GM19372 (cell line): ENCODE measurements at regions not wholly inside any gene's neighbourhood (a gene's known extent, or its start where the extent isn't known, plus 50 kb on each side); places are given as distances from the start of the nearest gene placed in this dataset.
"Not testable (repeated sequence)": the region's sequence is repeated elsewhere in the genome, so short reads cannot be mapped to it uniquely, and the experiment has no call there.

Source experiments
- ATAC-seq: cut with Tn5 transposase; IDR thresholded peaks from one replicate; pipeline ENCODE4 v1.9.1; 2021; ENCODE audit warnings: mild to moderate bottlenecking, low read depth, moderate library complexity; ENCODE audit not compliant: unreplicated experiment

DNA sequence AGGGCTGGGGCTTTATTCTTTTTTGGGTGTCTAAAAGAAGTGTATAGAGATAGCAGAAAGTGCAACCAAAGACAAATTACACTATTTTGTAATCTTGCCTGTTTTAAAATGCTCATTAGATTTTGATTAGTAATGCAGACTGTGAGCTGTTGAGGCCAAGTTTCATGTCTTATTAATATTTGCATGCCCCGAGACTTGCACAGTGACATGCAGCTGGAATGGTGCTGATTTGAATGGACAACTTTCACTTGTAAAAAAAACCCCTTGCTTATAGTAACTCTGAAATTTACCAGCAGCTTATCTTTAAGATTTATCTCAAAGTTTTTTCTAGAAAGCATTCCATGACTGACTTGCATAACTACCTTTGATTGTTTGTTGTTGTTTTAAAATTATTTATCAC, 835.1 kb upstream of the IGFBP7 start:
- ATAC-seq = no peak

DNA sequence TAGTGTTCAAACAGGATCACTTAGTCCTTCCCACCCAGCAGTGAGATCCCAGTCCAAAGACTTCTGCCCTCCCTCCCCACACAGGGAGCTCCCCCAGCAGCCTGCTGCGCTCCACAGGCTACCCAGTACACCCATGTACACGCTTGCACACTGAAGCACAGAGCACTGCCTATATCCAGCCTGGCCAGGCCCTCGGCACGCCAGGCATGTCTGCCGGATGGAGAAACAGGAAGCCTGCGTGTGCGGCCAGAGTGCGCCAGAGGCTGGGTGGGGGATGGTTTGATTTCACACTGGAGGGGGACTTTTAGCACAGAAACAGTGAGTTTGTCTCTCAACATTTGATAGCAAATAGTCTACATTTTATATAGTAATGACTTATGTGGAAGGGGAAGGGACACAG, 833.5 kb upstream of the IGFBP7 start:
- no peak for ATAC-seq

DNA sequence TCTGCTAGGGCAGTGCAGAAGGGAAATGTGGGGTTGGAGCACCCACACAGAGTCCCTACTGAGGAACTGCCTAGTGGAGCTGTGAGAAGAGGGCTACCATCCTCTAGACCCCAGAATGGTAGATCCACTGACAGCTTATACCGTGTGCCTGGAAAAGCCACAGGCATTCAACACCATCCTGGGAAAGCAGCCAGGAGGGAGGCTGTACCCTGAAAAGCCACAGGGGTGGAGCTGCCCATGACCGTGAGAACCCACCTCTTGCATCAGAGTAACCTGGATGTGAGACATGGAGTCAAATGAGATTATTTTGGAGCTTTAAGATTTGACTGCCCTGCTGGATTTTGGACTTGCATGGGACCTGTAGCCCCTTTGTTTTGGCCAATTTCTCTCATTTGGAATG, 827.1 kb upstream of the IGFBP7 start:
- not testable (repeated sequence) for ATAC-seq

DNA sequence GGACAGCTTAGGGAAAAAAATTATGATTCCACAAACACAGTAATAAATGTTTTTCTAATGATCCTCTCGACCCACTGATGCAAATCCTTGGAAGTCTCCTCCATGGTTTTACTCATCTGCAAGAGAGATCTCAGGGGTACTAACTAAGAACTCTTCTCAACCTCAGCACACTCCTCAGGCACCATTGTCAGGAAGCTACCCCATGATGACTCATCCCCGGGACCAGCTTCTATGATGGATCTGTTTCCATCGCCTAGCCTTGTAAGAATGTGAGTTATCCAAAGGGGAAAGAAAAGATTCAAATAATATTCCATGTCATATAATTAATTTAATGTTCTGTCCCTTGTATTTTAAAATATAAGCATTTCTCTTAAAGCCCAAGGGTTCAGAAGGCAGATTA, 816.1 kb upstream of the IGFBP7 start:
- ATAC-seq = no peak

DNA sequence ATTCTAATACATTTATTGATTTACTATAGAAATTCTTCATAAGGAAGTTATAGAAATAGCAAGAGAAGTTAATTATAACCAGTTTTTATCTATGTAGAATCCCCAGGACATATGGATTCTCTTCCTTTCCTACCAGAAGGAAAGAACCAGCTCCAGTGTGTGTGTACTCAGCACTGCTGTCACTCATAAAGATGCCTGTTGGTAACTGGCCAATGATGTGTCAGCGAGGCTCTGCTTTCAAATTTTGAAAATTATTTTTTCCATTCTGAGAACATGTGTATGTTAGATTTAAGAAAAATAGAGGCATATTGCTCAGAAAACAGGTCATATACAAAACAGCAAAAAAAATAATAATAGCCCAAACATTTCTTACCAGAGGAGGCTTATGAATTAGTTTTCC, 814.8 kb upstream of the IGFBP7 start:
- no peak for ATAC-seq

DNA sequence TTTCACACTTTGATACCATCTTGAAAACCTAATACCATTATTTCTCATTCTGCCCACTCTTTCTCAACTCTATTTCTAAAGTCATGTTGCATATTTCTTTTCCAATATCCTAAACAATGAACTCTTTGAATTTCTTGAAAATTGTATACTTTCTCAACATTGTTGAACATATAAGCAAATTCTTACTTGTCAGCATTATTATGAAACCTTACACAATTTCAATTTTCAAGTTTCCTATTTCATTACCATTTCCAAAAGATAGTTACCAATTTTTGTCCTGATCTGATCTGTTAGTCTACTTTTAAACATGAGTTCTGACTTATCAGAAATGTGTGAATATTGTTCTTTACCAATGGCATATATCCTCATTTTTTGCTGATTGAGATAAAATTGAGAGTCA, 806.3 kb upstream of the IGFBP7 start:
- ATAC-seq = no peak

DNA sequence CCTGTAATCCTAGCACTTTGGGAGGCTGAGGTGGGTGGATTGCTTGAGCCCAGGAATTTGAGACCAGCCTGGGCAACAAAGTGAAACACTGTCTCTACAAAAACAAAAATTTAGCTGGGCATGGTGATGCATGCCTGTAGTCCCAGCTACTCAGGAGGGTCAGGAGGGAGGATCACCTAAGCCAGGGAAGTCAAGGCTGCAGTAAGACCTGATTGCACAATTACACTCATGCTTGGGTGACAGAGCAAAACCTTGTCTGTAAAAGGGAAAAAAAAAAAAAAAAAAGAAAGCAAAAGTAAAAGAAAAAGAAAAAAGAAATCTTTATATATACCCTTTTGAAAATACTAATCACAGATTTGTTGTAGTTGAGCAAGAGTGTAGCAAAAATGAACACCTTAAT, 801.0 kb upstream of the IGFBP7 start:
- no peak for ATAC-seq

DNA sequence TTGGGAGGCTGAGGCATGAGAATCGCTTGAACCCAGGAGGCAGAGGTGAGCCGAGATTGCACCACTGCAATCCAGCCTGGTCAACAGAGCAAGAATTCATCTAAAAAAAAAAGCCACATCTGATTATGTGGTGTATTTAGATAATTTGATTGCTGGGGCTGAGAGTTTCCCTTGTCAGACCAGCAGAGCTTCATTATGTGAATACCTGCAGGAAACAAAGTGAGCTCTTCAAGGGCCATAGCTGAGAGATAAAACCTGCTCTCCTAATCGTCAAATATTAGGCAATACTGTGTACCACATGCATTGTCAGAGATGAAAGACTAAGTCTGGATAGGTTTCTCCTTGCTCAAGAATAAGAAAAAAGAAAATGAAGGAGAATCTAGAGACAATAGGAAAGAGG, 800.0 kb upstream of the IGFBP7 start:
- no peak for ATAC-seq

DNA sequence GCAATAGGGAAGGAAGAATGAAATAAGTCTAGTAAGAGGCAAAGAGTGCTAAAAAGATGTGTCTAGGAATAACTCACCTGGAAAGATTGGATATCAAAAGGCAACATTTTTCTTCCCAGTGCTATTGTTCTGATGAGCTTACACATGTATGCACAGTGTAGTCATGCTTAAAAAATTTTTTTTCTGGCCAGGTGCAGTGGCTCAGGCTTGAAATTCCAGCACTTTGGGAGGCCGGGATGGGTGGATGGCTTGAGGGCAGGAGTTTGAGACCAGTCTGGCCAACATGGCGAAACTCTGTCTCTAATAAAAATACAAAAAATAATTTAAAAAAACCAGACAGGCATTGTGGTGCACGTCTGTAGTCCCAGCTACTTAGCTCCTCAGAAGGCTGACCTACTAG, 795.8 kb upstream of the IGFBP7 start:
- no peak for ATAC-seq

DNA sequence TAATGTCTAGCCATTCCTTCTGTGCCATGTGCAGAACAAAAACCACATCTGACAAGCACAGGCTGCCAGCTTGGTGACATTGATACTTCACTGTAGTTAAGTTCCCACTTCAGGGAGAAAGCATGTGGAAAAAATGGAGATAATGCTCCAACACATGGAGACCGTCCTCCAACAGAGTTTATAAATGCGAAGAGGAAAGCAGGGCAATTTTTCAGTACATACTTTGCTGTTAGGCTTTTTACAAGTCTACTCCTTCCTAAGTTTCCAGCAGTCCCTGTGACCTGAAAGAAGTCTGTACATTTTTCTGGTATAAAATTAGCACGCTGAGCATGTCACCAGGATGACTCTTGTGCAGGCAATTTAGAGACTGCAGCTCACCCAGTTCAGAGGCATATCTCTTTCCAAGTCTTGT, 766.9 kb upstream of the IGFBP7 start:
- ATAC-seq = no peak

DNA sequence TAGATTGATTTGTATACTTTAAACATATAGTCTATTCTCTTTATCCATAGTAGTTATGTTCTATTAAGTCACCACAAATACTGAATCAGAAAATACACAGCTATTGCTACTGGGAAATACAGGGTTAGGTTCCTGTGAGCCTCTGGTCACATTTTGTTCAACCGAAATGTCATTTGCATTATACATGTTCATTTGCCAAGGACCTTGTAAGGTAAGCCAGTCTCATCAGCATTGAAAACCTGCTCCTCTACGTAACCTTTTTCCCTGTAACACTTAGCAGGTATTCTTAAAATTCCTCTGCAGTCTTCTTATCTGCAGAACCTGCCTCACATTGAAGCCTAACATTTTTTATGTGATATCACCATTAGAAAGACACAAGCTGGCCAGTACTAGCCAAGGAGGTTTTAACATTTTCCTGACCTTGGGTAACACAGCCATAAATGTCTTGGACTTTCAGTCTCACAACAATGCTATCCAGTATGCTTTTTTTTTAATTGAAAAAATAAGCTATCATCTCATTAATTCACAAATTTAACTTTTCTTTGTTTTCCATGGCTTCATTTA, 765.7 kb upstream of the IGFBP7 start:
- ATAC-seq = no peak

DNA sequence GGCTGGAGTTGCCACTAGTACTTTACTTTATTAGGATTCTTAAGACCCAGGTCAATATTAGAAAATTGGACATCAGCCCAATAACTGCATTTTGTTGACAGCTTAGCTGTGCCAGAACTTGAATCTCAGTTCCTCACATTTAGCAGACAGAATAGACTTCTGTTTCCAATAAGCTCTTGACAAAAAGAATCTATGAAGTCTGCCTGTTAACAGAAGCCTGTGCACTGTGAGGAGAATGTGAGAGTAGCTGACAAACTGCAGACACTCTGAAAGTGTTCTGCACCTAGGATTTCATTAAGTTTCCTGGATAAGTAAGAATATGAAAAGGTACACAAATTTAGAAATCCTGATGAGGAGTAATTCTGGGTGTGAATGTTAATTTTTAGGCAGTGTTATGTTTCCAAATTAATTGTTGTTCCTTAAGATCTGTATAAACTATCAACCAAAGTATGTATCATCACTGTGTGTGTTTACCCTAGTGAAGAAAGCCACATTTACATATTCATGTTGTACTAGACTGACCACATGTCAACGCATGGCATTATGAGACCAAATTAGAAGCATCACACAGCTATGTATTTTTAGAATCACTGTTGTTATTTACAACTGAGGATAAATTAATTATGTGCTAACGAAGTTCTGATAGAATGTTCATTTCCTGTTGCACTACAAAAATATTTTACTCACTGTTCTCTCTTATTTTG, 756.4 kb upstream of the IGFBP7 start:
- no peak for ATAC-seq

DNA sequence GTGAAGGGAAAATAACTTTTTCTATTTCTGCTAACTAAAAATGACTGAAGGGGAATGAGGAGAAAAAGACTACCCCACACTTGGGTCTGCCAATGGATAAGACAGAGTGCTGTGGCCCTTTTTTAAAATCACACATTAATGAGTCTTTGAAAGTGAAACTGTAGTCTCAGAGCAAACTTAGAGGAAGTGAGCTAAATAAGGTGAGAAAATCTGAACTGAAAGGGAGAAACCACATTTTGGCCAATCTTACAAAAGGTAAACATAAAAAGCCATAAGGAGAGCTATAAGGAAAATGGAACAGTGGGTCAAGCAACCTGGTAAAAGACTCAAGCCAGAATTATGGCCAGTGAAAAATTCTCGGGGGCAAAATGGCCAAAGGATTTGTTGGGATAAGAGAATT, 755.1 kb upstream of the IGFBP7 start:
- no peak for ATAC-seq

DNA sequence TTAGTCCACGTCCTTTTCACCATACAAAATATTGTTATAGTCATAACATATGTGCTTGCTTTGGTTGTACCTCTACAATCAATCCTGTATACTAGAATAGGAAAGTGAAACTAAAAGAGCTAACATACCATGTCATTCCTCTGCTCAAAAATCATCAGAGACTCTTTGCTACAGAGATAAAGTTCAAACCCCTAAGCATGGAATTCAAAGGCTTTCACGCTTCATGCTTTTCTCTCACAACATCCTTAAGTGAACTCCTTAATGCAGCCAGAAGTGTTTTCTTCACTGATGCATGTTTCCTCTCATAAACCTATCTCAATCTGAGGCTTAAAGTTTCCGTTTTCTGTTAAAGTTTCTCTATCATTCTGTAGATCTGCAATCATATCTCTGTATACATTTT, 744.6 kb upstream of the IGFBP7 start:
- ATAC-seq = peak; percentile 59

DNA sequence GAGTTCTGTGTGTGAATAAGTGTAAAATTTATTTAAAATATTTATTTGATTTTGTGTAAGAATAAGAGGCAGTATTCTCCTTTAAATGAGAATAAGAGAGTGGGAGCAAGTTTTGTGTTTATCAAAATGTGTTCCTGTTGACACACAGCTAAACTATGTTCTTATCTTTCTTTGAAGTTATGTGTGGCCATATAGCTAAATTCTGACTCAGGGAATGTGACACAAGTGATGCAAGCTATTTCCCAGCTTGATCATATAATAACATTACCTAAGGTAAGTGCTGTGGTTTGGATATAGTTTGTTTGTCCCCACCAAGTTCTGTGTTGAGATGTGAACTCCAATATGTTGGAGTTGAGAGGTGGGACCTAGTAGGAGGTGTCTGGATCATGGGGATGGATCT, 740.0 kb upstream of the IGFBP7 start:
- ATAC-seq = no peak

DNA sequence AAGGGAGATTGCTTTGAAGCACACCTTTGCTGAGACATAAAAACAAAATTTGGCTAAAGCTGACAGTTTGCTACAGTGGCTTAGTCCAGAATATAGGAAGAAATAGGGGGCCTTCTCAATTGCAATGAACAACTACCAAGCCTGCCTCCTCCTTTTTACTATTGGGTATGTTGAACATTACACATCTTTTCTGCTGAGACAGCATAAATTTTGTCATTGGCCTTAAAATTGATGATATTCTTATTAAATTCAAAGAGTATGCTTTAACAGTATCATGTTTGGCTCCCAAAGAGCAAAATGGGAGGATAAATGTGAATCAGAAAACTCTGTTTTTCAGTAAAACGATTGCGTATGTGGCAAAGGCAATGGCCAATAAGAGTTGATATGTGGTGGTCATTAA, 721.9 kb upstream of the IGFBP7 start:
- no peak for ATAC-seq

DNA sequence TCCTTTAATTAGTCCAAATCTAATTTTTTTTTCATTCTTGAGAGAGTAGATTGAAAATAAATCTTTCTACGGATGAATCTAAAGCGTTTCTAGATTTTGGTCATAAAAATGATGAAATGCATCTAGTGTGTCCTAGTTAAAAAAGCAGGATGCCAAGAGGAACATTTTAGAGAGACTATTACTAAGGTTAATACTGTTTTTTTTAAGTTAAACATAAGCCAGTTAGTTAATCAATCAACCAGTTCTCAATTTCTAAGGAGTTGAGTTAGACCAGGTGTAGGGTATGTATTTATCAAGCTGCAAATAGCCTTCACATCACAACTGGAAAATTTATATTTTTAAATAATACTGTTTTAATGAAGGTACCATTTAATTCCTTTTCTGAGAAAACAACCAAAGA, 679.5 kb upstream of the IGFBP7 start:
- no peak for ATAC-seq

DNA sequence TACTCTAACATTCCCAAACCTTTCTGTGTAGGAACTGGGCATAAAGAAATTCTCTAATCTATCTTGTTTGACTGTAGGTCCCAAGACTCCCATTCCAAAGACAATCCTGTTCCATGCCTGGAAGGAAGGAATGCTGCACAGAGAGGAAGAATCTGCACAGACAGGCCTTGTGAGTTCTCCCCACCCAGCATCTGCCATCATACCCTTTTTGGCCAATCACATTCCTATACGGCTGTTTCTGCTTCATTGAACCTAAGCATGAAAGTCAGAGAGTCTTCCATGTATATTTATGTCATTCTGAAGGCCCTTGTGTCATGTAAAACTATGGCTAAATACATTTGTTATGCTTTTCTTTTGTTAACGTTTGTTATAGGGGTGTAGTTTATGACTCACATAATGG, 667.7 kb upstream of the IGFBP7 start:
- no peak for ATAC-seq

DNA sequence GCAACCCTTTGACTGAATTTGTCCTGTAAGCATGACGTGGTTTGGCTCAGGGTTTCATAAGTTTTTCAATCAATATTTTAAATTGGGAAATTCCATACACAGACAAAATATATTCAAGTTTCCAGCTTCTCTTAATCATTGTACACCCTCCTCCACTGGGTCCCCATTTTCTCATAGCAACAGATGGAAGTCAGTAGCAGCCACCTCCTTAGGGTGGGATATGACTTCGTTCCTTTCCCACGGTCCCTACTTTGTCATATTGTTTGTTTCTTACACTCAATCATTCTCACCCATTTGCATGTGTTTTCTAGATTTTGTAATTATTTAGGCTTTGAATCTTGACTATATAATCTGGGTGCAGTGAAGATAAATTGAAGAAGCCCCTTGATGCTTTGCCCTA, 664.5 kb upstream of the IGFBP7 start:
- ATAC-seq = no peak

DNA sequence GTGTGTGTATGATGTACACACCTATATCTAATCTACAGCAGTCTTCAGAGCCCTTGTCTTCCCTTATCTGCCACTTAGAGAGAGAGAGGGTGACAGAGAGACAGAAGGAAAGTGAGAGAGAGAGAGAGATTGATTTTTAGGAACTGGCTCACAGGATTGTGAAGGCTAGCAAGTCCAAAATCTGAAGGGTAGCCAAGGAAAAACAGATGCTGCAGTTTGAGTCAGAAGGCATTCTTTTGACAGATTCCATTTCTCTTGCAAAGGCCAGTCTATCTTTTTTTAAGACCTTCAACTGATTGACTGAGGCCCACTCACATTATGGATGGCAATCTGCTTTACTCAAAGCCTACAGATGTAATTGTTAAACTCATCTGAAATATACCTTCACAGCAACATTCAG, 664.0 kb upstream of the IGFBP7 start:
- ATAC-seq = no peak

DNA sequence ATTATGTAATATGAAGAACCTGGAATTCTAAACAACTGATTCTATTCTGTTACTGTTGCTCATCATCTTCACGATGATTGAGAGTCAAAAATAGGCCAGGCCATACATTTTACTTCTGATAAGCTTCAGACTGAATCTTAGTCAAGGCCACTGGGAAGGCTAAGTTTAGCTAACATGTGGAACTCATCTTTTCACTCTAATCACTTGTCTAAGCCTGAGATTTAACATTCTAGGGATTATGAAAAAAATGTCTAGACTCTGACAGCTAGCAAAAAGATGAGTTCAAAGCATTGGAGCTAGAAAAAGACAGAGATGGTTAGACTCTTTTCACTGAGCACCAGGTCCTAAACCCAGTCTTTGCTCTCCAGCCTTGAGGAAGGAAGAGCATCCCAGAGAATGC, 656.2 kb upstream of the IGFBP7 start:
- no peak for ATAC-seq

DNA sequence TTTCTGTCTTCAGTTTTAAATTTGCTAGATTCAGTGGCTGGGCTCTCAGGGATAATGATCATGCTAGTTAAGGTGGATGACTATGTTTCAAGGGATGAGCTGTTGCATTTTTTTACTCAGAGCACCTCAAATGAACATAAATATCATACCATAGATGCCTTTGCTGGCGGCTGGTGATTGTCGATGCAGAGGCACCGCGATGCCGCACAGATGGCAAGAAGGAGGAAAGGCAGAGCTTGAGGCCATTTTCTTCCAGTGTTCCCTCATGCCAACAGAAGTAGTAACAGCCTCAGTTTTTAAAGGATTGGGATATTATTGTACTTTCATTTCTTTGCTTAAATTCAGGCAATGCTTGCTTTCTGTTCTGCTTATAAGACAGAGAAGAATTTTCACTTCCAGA, 654.7 kb upstream of the IGFBP7 start:
- no peak for ATAC-seq

DNA sequence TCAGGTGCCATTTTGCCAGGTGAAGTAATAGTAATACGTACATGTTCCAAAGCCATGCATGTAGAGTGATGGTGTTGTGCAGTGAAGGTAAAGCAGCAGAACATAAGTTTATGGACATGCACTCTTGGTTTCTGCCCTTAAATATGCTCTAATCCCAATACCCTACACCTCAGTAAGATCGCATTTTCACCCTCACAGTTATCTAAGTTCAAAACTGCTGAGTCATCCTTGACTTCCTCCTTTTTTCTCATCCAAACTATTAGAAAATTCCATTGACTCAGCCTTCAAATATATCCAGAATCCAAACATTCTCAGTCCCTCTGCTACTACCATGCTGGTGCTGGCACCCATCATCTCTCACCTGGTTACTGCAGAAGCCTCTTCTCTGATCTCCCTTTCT, 652.9 kb upstream of the IGFBP7 start:
- ATAC-seq = no peak
